H1 (cell line): ENCODE measurements at regions not wholly inside any gene's neighbourhood (a gene's known extent, or its start where the extent isn't known, plus 50 kb on each side); places are given as distances from the start of the nearest gene placed in this dataset.

Experiments used
- CTCF ChIA-PET: fragments of 300-600 bp; sonication (Branson Sonifier 250); formaldehyde crosslinking; loops from one replicate; lab custom pipeline; 2021; ENCODE audit not compliant: partially characterized antibody; lab: Charles Lee
- POLR2A ChIA-PET: fragments of 300-600 bp; sonication (Branson Sonifier 250); formaldehyde crosslinking; loops from one replicate; lab custom pipeline; 2021; ENCODE audit warnings: inconsistent platforms; ENCODE audit not compliant: partially characterized antibody; lab: Charles Lee
- DNase-seq, 2 experiments: peaks; one replicate each; pipeline versions ENCODE4 v3.0.0 to v3.0.0-alpha.2; 2010 to 2022; ENCODE audit warnings: low spot score in 2 of 2, low read depth in 1 of 2, mixed read lengths in 1 of 2
- FAIRE-seq: peaks from 2 replicates; lab custom pipeline; 2011; peaks lifted over from hg19 to GRCh38; lab: Jason Lieb, UNC
- H2AFZ ChIP-seq: 2 replicates; pipeline ENCODE4 v1.8.1; 2012; ENCODE audit warnings: low read length, inconsistent platforms
- H2AK5ac ChIP-seq: 2 replicates; pipeline ENCODE4 v1.6.1; 2013; ENCODE audit warnings: low read depth, low read length
- H2BK120ac ChIP-seq: replicated peaks from 2 replicates; pipeline ENCODE3; 2013; ENCODE audit warnings: low read depth, low read length, inconsistent platforms
- H2BK12ac ChIP-seq: 2 replicates; pipeline ENCODE4 v1.6.1; 2013; ENCODE audit warnings: low read depth, low read length
- H2BK15ac ChIP-seq: 2 replicates; pipeline ENCODE4 v1.6.1; 2013; ENCODE audit warnings: low read length
- H2BK20ac ChIP-seq: 2 replicates; pipeline ENCODE4 v1.6.1; 2013; ENCODE audit warnings: low read length
- H2BK5ac ChIP-seq: 2 replicates; pipeline ENCODE4 v1.6.1; 2013; ENCODE audit warnings: low read depth, low read length
- H3K14ac ChIP-seq: 2 replicates; pipeline ENCODE4 v1.6.1; 2013; ENCODE audit warnings: inconsistent platforms; ENCODE audit not compliant: insufficient read length
- H3K18ac ChIP-seq: 2 replicates; pipeline ENCODE4 v1.6.1; 2013; ENCODE audit warnings: low read length; ENCODE audit errors: extremely low read depth
- H3K23ac ChIP-seq: 2 replicates; pipeline ENCODE4 v1.6.1; 2013; ENCODE audit warnings: inconsistent platforms; ENCODE audit not compliant: insufficient read length
- H3K23me2 ChIP-seq: 2 replicates; pipeline ENCODE4 v1.6.1; 2013; ENCODE audit warnings: low read depth, low read length
- H3K27ac ChIP-seq: 2 replicates; pipeline ENCODE4 v1.6.1; 2011; ENCODE audit warnings: low read depth, low read length, inconsistent platforms
- H3K27me3 ChIP-seq, 4 experiments: replicated peaks in 1 of 4; 1 replicate in 1 of 4; 2 replicates in 3 of 4; pipeline versions ENCODE4 v1.6.1 to v1.8.1; 2011 to 2013; ENCODE audit warnings: low read length in 3 of 4, mild to moderate bottlenecking in 3 of 4, inconsistent platforms in 2 of 4, mixed read lengths in 2 of 4, moderate library complexity in 1 of 4; ENCODE audit not compliant: control insufficient read depth in 3 of 4, insufficient read depth in 3 of 4; ENCODE audit errors: extremely low read depth in 1 of 4
- H3K36me3 ChIP-seq, 4 experiments: 2 replicates each; pipeline versions ENCODE4 v1.6.1 to v1.8.1; 2011 to 2013; ENCODE audit warnings: mild to moderate bottlenecking in 4 of 4, low read length in 3 of 4, moderate library complexity in 2 of 4, control low read depth in 1 of 4, inconsistent platforms in 1 of 4; ENCODE audit not compliant: insufficient read depth in 4 of 4, control insufficient read depth in 2 of 4
- H3K4ac ChIP-seq: replicated peaks from 2 replicates; pipeline ENCODE3; 2013; ENCODE audit warnings: low read length, low read depth, mixed read lengths, inconsistent platforms; ENCODE audit not compliant: insufficient read length
- H3K4me1 ChIP-seq, 4 experiments: replicated peaks in 1 of 4; 1 replicate in 1 of 4; 2 replicates in 3 of 4; pipeline versions ENCODE4 v1.6.1 to v1.8.1; 2011 to 2013; ENCODE audit warnings: low read length in 3 of 4, inconsistent platforms in 2 of 4, mixed read lengths in 1 of 4; ENCODE audit not compliant: insufficient read depth in 4 of 4, control insufficient read depth in 3 of 4
- H3K4me2 ChIP-seq, 2 experiments: 2 replicates each; pipeline versions ENCODE4 v1.6.1 to v1.8.1; 2011 to 2013; ENCODE audit warnings: low read depth in 2 of 2, low read length in 2 of 2, control low read depth in 1 of 2, inconsistent platforms in 1 of 2, mild to moderate bottlenecking in 1 of 2; ENCODE audit not compliant: insufficient read depth in 1 of 2
- H3K4me3 ChIP-seq, 4 experiments: fragments of 200-600, 300-600 bp in 1 of 4; sonication (generic), shearing (Covaris generic), sonication (Bioruptor Twin) in 1 of 4; 2 replicates each; pipeline versions ENCODE4 v1.5.1 to v1.8.1; 2011 to 2016; ENCODE audit warnings: low read length in 4 of 4, low read depth in 3 of 4, control low read depth in 2 of 4, inconsistent platforms in 2 of 4, mild to moderate bottlenecking in 2 of 4, mixed read lengths in 1 of 4, moderate library complexity in 1 of 4; ENCODE audit not compliant: insufficient read depth in 2 of 4; ENCODE audit errors: extremely low read depth in 1 of 4
- H3K56ac ChIP-seq: replicated peaks from 2 replicates; pipeline ENCODE3; 2013; ENCODE audit warnings: low read depth, mild to moderate bottlenecking, mixed read lengths, low read length, inconsistent platforms; ENCODE audit not compliant: insufficient read length
- H3K79me1 ChIP-seq: 2 replicates; pipeline ENCODE4 v1.6.1; 2013; ENCODE audit warnings: low read depth, low read length, control low read depth
- H3K79me2 ChIP-seq, 2 experiments: 2 replicates each; pipeline versions ENCODE4 v1.6.1 to v1.8.1; 2012 to 2013; ENCODE audit warnings: low read length in 2 of 2, mild to moderate bottlenecking in 2 of 2, inconsistent platforms in 1 of 2; ENCODE audit not compliant: insufficient read depth in 2 of 2, control insufficient read depth in 1 of 2
- H3K9ac ChIP-seq, 4 experiments: replicated peaks in 1 of 4; 1 replicate in 1 of 4; 2 replicates in 3 of 4; pipeline versions ENCODE4 v1.6.1 to v1.8.1; 2011 to 2013; ENCODE audit warnings: low read depth in 3 of 4, low read length in 3 of 4, control low read depth in 2 of 4, mild to moderate bottlenecking in 2 of 4, moderate library complexity in 2 of 4, inconsistent platforms in 1 of 4; ENCODE audit errors: extremely low read depth in 1 of 4
- H3K9me3 ChIP-seq, 2 experiments: 2 replicates each; pipeline versions ENCODE4 v1.6.1 to v1.8.1; 2012 to 2013; ENCODE audit warnings: mild to moderate bottlenecking in 2 of 2, moderate library complexity in 2 of 2, control low read depth in 1 of 2, inconsistent platforms in 1 of 2, low read depth in 1 of 2, low read length in 1 of 2, mixed read lengths in 1 of 2; ENCODE audit not compliant: insufficient read depth in 2 of 2
- H4K20me1 ChIP-seq, 2 experiments: replicated peaks in 1 of 2; 2 replicates each; pipeline versions ENCODE3 to v1.8.1; 2011 to 2013; ENCODE audit warnings: inconsistent platforms in 2 of 2, low read length in 2 of 2, mild to moderate bottlenecking in 1 of 2; ENCODE audit not compliant: insufficient read depth in 2 of 2, control insufficient read depth in 1 of 2
- H4K5ac ChIP-seq: 2 replicates; pipeline ENCODE4 v1.6.1; 2013; ENCODE audit warnings: low read length, low read depth, mixed read lengths, inconsistent platforms; ENCODE audit not compliant: insufficient read length
- H4K8ac ChIP-seq: 2 replicates; pipeline ENCODE4 v1.8.0; 2013; ENCODE audit warnings: mild to moderate bottlenecking, moderate library complexity, low read length, inconsistent platforms; ENCODE audit not compliant: insufficient read depth; ENCODE audit errors: extremely low read depth
- H4K91ac ChIP-seq: replicated peaks from 2 replicates; pipeline ENCODE3; 2013; ENCODE audit warnings: low read length, mixed read lengths, inconsistent platforms; ENCODE audit not compliant: insufficient read length
- SP1 ChIP-seq: IDR thresholded peaks from 2 replicates; pipeline ENCODE4 v1.6.1; 2011; ENCODE audit warnings: low read depth, low read length
- WGBS, 2 experiments: shearing (Covaris generic) in 1 of 2; methylation state at CpG; one replicate each; pipeline versions ENCODE4 v1.1.6 to v1.1.7; 2013 to 2015; ENCODE audit warnings: low lambda C conversion rate in 2 of 2, mixed read lengths in 2 of 2, inconsistent platforms in 1 of 2, low coverage in 1 of 2, missing lambda C conversion rate in 1 of 2; ENCODE audit not compliant: insufficient replicate concordance in 2 of 2, insufficient coverage in 1 of 2, insufficient read length in 1 of 2; ENCODE audit errors: extremely low coverage in 1 of 2, missing lambda C conversion rate in 1 of 2; 5-methylcytosine and 5-hydroxymethylcytosine counted together

DNA sequence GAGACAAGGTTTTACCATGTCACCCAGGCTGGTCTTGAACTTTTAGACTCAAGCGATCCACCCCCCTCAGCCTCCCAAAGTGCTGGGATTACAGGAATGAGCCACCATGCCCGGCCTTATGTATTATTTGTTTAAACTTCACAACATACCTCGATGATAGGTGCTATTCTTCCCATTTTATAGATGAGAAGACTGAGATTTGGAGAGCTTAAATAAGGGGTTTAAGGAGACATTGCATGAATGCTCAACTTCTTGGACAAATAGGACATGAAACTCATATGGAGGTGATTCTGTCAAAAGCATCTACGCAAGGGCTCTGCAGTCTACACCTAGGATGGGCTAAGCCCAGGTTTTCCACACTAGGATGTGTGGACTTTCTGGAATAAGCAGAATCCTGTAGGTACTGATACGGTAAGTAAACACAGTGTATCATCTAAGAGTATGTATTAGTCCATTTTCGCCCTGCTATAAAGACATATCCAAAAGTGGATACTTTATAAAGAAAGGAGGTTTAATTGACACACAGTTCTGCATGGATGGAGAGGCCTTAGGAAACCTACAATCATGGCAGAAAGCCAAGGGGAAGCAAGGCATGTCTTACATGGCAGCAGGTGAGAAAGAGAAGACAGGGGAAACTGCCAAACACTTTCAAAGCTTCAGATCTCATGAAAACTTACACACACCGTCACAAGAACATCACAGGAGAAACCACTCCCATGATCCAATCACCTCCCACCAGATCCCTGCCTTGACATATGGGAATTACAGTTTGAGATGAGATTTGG lies 62.8 kb upstream of the CAPRIN1 start:
- Histone ChIP-seq H3K23me2 (no peaks in the 10 kb centered on the region), H3K9ac (no peak overlapping the region), H3K14ac (no peak overlapping the region), H3K36me3 (no peaks in the 10 kb centered on the region), H3K27ac (no peak overlapping the region), H3K23ac (no peak overlapping the region), H4K20me1 (no peaks in the 10 kb centered on the region), H3K4me3 (no peak overlapping the region), H3K4ac (no peak overlapping the region), H2AFZ (no peak overlapping the region), H2BK20ac (no peak overlapping the region), H4K91ac (no peak overlapping the region), H3K9me3 (peaks cover 0 to 7% of the 10 kb centered on the region in 2 experiments; a peak in 2 of 4 replicates), H4K8ac (no peak overlapping the region), H3K56ac (no peak overlapping the region), H3K79me1 (no peaks in the 10 kb centered on the region), H3K4me2 (no peak overlapping the region), H2BK15ac (no peak overlapping the region), H2BK120ac (no peak overlapping the region), H3K27me3 (no peaks in the 10 kb centered on the region), H3K79me2 (no peaks in the 10 kb centered on the region), H3K18ac (no peak overlapping the region), H4K5ac (no peak overlapping the region), H2AK5ac (no peak overlapping the region), H2BK5ac (no peak overlapping the region), H2BK12ac (no peak overlapping the region), H3K4me1 (no peaks in the 10 kb centered on the region)
- DNase-seq (no peak), FAIRE-seq (no peak)
- ChIA-PET CTCF (interaction anchor here (0.7 to 7.0 kb wide), 40 partner anchors 9 to 287 kb away, joined by 3 to 51 read pairs (median 6); no protein-coding TSS in a partner anchor), POLR2A (interaction anchor here (1.1 kb wide), 1 partner anchor 129 kb away, joined by 3 read pairs; no protein-coding TSS in a partner anchor)
- WGBS, 2 experiments: 72% methylated on average over 7 of the region's 7 CpGs; no CpG with 5 or more reads in 1 of the 2 experiments
- no peak for TF ChIP-seq SP1
